Trophoblast cell (in vitro differentiated cells and primary cell): ENCODE measurements at regions not wholly inside any gene's neighbourhood (a gene's known extent, or its start where the extent isn't known, plus 50 kb on each side); places are given as distances from the start of the nearest gene placed in this dataset.
A peak's percentile ranks its signal among the peaks of the same experiment; 100 is the strongest.

Experiments
- DNase-seq, 2 donors: peaks; one replicate each; pipeline ENCODE4 v3.0.0-alpha.2; 2016
- H2AFZ ChIP-seq: 2 replicates; pipeline ENCODE4 v1.6.1; 2013; ENCODE audit warnings: low read length, moderate library complexity, mild to moderate bottlenecking; ENCODE audit not compliant: insufficient read depth, poor library complexity
- H2AK5ac ChIP-seq: 2 replicates; pipeline ENCODE4 v1.6.1; 2013; ENCODE audit warnings: mild to moderate bottlenecking, low read length
- H2BK120ac ChIP-seq: 2 replicates; pipeline ENCODE4 v1.6.1; 2013; ENCODE audit warnings: low read length, mild to moderate bottlenecking, moderate library complexity; ENCODE audit not compliant: insufficient read depth, poor library complexity
- H2BK12ac ChIP-seq: 2 replicates; pipeline ENCODE4 v1.6.1; 2013; ENCODE audit warnings: mild to moderate bottlenecking, low read length, moderate library complexity
- H2BK5ac ChIP-seq: 2 replicates; pipeline ENCODE4 v1.6.1; 2013; ENCODE audit warnings: low read length, low read depth, moderate library complexity, mild to moderate bottlenecking; ENCODE audit not compliant: poor library complexity
- H3K14ac ChIP-seq: 2 replicates; pipeline ENCODE4 v1.6.1; 2013; ENCODE audit warnings: mild to moderate bottlenecking, low read length
- H3K18ac ChIP-seq: 2 replicates; pipeline ENCODE4 v1.6.1; 2013; ENCODE audit warnings: mild to moderate bottlenecking, low read length
- H3K23ac ChIP-seq: 2 replicates; pipeline ENCODE4 v1.6.1; 2013; ENCODE audit warnings: low read length
- H3K27ac ChIP-seq: 2 replicates; pipeline ENCODE4 v1.5.1; 2013; ENCODE audit warnings: low read depth, mild to moderate bottlenecking, inconsistent platforms, low read length, moderate library complexity
- H3K27me3 ChIP-seq: 2 replicates; pipeline ENCODE4 v1.6.1; 2013; ENCODE audit warnings: inconsistent platforms, mild to moderate bottlenecking, low read length, moderate library complexity; ENCODE audit not compliant: insufficient read depth
- H3K36me3 ChIP-seq, 2 experiments: 1 replicate in 1 of 2; 2 replicates in 1 of 2; pipeline ENCODE4 v1.6.1; 2013; ENCODE audit warnings: low read length in 2 of 2, mild to moderate bottlenecking in 2 of 2, moderate library complexity in 1 of 2; ENCODE audit not compliant: insufficient read depth in 2 of 2, control insufficient read depth in 1 of 2
- H3K4ac ChIP-seq: 2 replicates; pipeline ENCODE4 v1.6.1; 2013; ENCODE audit warnings: low read depth, mild to moderate bottlenecking, low read length, moderate library complexity
- H3K4me1 ChIP-seq, 2 experiments: 1 replicate in 1 of 2; 2 replicates in 1 of 2; pipeline ENCODE4 v1.6.1; 2013; ENCODE audit warnings: low read length in 2 of 2, mild to moderate bottlenecking in 2 of 2, moderate library complexity in 1 of 2; ENCODE audit not compliant: insufficient read depth in 2 of 2, control insufficient read depth in 1 of 2
- H3K4me2 ChIP-seq: 2 replicates; pipeline ENCODE4 v1.6.1; 2013; ENCODE audit warnings: inconsistent platforms, mild to moderate bottlenecking, low read length, moderate library complexity
- H3K4me3 ChIP-seq: 2 replicates; pipeline ENCODE4 v1.5.1; 2013; ENCODE audit warnings: mild to moderate bottlenecking, low read depth, low read length, inconsistent platforms
- H3K79me1 ChIP-seq: one replicate; pipeline ENCODE4 v1.6.1; 2013; ENCODE audit warnings: low read length
- H3K79me2 ChIP-seq: 2 replicates; pipeline ENCODE4 v1.6.1; 2013; ENCODE audit warnings: low read length, mild to moderate bottlenecking; ENCODE audit not compliant: control insufficient read depth, insufficient read depth, poor library complexity
- H3K9ac ChIP-seq: 2 replicates; pipeline ENCODE4 v1.6.1; 2013; ENCODE audit warnings: mild to moderate bottlenecking, low read length
- H3K9me3 ChIP-seq: 2 replicates; pipeline ENCODE4 v1.6.1; 2013; ENCODE audit warnings: low read depth, mild to moderate bottlenecking, control low read depth, inconsistent platforms, low read length; ENCODE audit not compliant: insufficient read depth
- H4K12ac ChIP-seq: 2 replicates; pipeline ENCODE4 v1.6.1; 2013; ENCODE audit warnings: low read depth, mild to moderate bottlenecking, low read length, moderate library complexity
- H4K8ac ChIP-seq: 2 replicates; pipeline ENCODE4 v1.6.1; 2013; ENCODE audit warnings: low read depth, mild to moderate bottlenecking, low read length, moderate library complexity
- H4K91ac ChIP-seq: one replicate; pipeline ENCODE4 v1.6.1; 2013; ENCODE audit warnings: low read depth, mild to moderate bottlenecking, low read length, moderate library complexity
- WGBS: extraction: QIAGEN DNeasy Blood & Tissue Kit; methylation state at CpG from one replicate; pipeline ENCODE4 v1.1.7; 2013; ENCODE audit warnings: missing lambda C conversion rate; ENCODE audit not compliant: insufficient read length, insufficient coverage; ENCODE audit errors: extremely low coverage; 5-methylcytosine and 5-hydroxymethylcytosine counted together

GRCh38 chrX:138487866-138488265 lies 223.7 kb downstream of the FGF13 start:
- no peak overlapping the region for H4K8ac ChIP-seq
- H3K79me1 ChIP-seq = no peaks in the 10 kb centered on the region
- H3K14ac ChIP-seq = no peak overlapping the region
- H3K36me3 ChIP-seq = no peaks in the 10 kb centered on the region
- no peak overlapping the region for H3K18ac ChIP-seq
- no peak overlapping the region for H4K91ac ChIP-seq
- H3K27ac ChIP-seq = no peak overlapping the region
- peaks cover 3 to 6% of the 10 kb centered on the region in 2 experiments for H3K4me1 ChIP-seq
- no peak overlapping the region for H2BK12ac ChIP-seq
- peak; percentile 25 to 61 for DNase-seq
- H2AK5ac ChIP-seq = no peak overlapping the region
- H3K79me2 ChIP-seq = no peaks in the 10 kb centered on the region
- H3K4me2 ChIP-seq = no peak overlapping the region
- H3K9me3 ChIP-seq = no peaks in the 10 kb centered on the region
- no peaks in the 10 kb centered on the region for H3K27me3 ChIP-seq
- no CpG with 5 or more reads among the region's 6 CpGs for WGBS
- H3K9ac ChIP-seq = no peak overlapping the region
- no peak overlapping the region for H3K4ac ChIP-seq
- no peak overlapping the region for H2BK5ac ChIP-seq
- no peak overlapping the region for H3K23ac ChIP-seq
- H3K4me3 ChIP-seq = no peak overlapping the region
- H2AFZ ChIP-seq = no peak overlapping the region
- no peak overlapping the region for H2BK120ac ChIP-seq
- no peak overlapping the region for H4K12ac ChIP-seq

GRCh38 chrX:138485767-138486166 lies 225.8 kb downstream of the FGF13 start:
- no peak overlapping the region for H4K12ac ChIP-seq

GRCh38 chrX:138485224-138485623 lies 226.3 kb downstream of the FGF13 start:
- Histone ChIP-seq H3K9me3 (no peaks in the 10 kb centered on the region), H3K18ac (no peak overlapping the region), H3K9ac (no peak overlapping the region), H2BK120ac (no peak overlapping the region), H3K23ac (no peak overlapping the region), H2BK5ac (no peak overlapping the region), H3K4me1 (peaks cover 3 to 6% of the 10 kb centered on the region in 2 experiments), H3K36me3 (no peaks in the 10 kb centered on the region), H3K14ac (no peak overlapping the region), H4K12ac (no peak overlapping the region), H3K27ac (no peak overlapping the region), H4K8ac (no peak overlapping the region), H3K79me1 (no peaks in the 10 kb centered on the region), H3K4ac (no peak overlapping the region), H4K91ac (no peak overlapping the region), H3K4me2 (no peak overlapping the region), H2AFZ (no peak overlapping the region), H3K27me3 (no peaks in the 10 kb centered on the region), H3K4me3 (no peak overlapping the region), H2BK12ac (no peak overlapping the region), H3K79me2 (no peaks in the 10 kb centered on the region), H2AK5ac (no peak overlapping the region)
- WGBS = no CpG with 5 or more reads among the region's 2 CpGs
- DNase-seq = peak; percentile 89 to 93

More at GRCh38 chrX:138485767-138486166, 225.8 kb downstream of the FGF13 start:
- Histone ChIP-seq H3K14ac (no peak overlapping the region), H2BK12ac (no peak overlapping the region), H3K4ac (no peak overlapping the region), H2AK5ac (no peak overlapping the region), H3K27me3 (no peaks in the 10 kb centered on the region), H3K79me1 (no peaks in the 10 kb centered on the region), H3K79me2 (no peaks in the 10 kb centered on the region), H3K9me3 (no peaks in the 10 kb centered on the region), H3K4me2 (no peak overlapping the region), H3K36me3 (no peaks in the 10 kb centered on the region), H3K4me3 (no peak overlapping the region), H3K9ac (no peak overlapping the region), H3K27ac (no peak overlapping the region), H3K4me1 (peaks cover 3 to 6% of the 10 kb centered on the region in 2 experiments), H3K18ac (no peak overlapping the region), H2AFZ (no peak overlapping the region), H3K23ac (no peak overlapping the region), H4K8ac (no peak overlapping the region), H2BK120ac (no peak overlapping the region), H4K91ac (no peak overlapping the region), H2BK5ac (no peak overlapping the region)
- no CpG with 5 or more reads among the region's 1 CpG for WGBS
- DNase-seq = peak; percentile 48 to 78

GRCh38 chrX:138484451-138484850 lies 227.1 kb downstream of the FGF13 start:
- DNase-seq = peak; percentile 53 to 75
- no peaks in the 10 kb centered on the region for H3K9me3 ChIP-seq
- H3K27ac ChIP-seq = no peak overlapping the region
- H4K12ac ChIP-seq = no peak overlapping the region
- H2BK5ac ChIP-seq = no peak overlapping the region
- H2AK5ac ChIP-seq = no peak overlapping the region
- H3K9ac ChIP-seq = no peak overlapping the region
- H3K4ac ChIP-seq = no peak overlapping the region
- no peak overlapping the region for H3K4me3 ChIP-seq
- H4K8ac ChIP-seq = no peak overlapping the region
- no peaks in the 10 kb centered on the region for H3K36me3 ChIP-seq
- no peaks in the 10 kb centered on the region for H3K27me3 ChIP-seq
- H2AFZ ChIP-seq = no peak overlapping the region
- peaks cover 3 to 6% of the 10 kb centered on the region in 2 experiments for H3K4me1 ChIP-seq
- H2BK120ac ChIP-seq = no peak overlapping the region
- H3K79me2 ChIP-seq = no peaks in the 10 kb centered on the region
- H4K91ac ChIP-seq = no peak overlapping the region
- H3K4me2 ChIP-seq = no peak overlapping the region
- H3K79me1 ChIP-seq = no peaks in the 10 kb centered on the region
- WGBS = no CpG with 5 or more reads among the region's 1 CpG
- no peak overlapping the region for H3K23ac ChIP-seq
- no peak overlapping the region for H3K18ac ChIP-seq
- H3K14ac ChIP-seq = no peak overlapping the region
- no peak overlapping the region for H2BK12ac ChIP-seq
